HG03060 (cell line): ENCODE measurements at regions not wholly inside any gene's neighbourhood (a gene's known extent, or its start where the extent isn't known, plus 50 kb on each side); places are given as distances from the start of the nearest gene placed in this dataset.
"Not testable (repeated sequence)": the region's sequence is repeated elsewhere in the genome, so short reads cannot be mapped to it uniquely, and the experiment has no call there.

ENCODE experiments used
- ATAC-seq: cut with Tn5 transposase; IDR thresholded peaks from one replicate; pipeline ENCODE4 v1.9.1; 2021; ENCODE audit warnings: low read depth, moderate number of reproducible peaks; ENCODE audit not compliant: unreplicated experiment

- ATAC-seq: no peak
Measured at GRCh38 chr5:1639757-1640156, 116.0 kb upstream of the LPCAT1 start.

- no peak for ATAC-seq
Measured at GRCh38 chr5:1638658-1639400, 115.1 kb upstream of the LPCAT1 start.

GRCh38 chr5:1637639-1638481, 114.1 kb upstream of the LPCAT1 start:
- ATAC-seq: no peak

- no peak for ATAC-seq
Measured at GRCh38 chr5:1636981-1637638, 113.3 kb upstream of the LPCAT1 start.

GRCh38 chr5:1636208-1636770, 112.5 kb upstream of the LPCAT1 start:
- ATAC-seq: not testable (repeated sequence)

- ATAC-seq: not testable (repeated sequence)
Measured at GRCh38 chr5:1635477-1635876, 111.7 kb upstream of the LPCAT1 start.

- no peak for ATAC-seq
Measured at GRCh38 chr5:1634337-1634661, 110.5 kb upstream of the LPCAT1 start.

GRCh38 chr5:1633605-1634336, 110.0 kb upstream of the LPCAT1 start:
- peak; percentile 79 for ATAC-seq

GRCh38 chr5:1631004-1631403, 107.2 kb upstream of the LPCAT1 start:
- ATAC-seq: not testable (repeated sequence)

- ATAC-seq: not testable (repeated sequence)
Measured at GRCh38 chr5:1626397-1626796, 102.6 kb upstream of the LPCAT1 start.

GRCh38 chr5:1619531-1619930, 95.8 kb upstream of the LPCAT1 start:
- ATAC-seq: not testable (repeated sequence)

- ATAC-seq: not testable (repeated sequence)
Measured at GRCh38 chr5:1618296-1618865, 94.6 kb upstream of the LPCAT1 start.

GRCh38 chr5:1617236-1617755, 93.5 kb upstream of the LPCAT1 start:
- ATAC-seq: not testable (repeated sequence)

GRCh38 chr5:1613515-1613914, 89.8 kb upstream of the LPCAT1 start:
- ATAC-seq: not testable (repeated sequence)

- ATAC-seq: not testable (repeated sequence)
Measured at GRCh38 chr5:1610526-1610925, 86.8 kb upstream of the LPCAT1 start.

GRCh38 chr5:1609111-1609510, 85.4 kb upstream of the LPCAT1 start:
- not testable (repeated sequence) for ATAC-seq

- ATAC-seq: not testable (repeated sequence)
Measured at GRCh38 chr5:1608336-1608735, 84.6 kb upstream of the LPCAT1 start.

- not testable (repeated sequence) for ATAC-seq
Measured at GRCh38 chr5:1606951-1607350, 83.2 kb upstream of the LPCAT1 start.

GRCh38 chr5:1603916-1604315, 80.2 kb upstream of the LPCAT1 start:
- not testable (repeated sequence) for ATAC-seq

- not testable (repeated sequence) for ATAC-seq
Measured at GRCh38 chr5:1601565-1601964, 77.8 kb upstream of the LPCAT1 start.
